Activated B cell treated with CpG ODN at 0.5 μM for 24 hours (primary cell): ENCODE measurements at regions not wholly inside any gene's neighbourhood (a gene's known extent, or its start where the extent isn't known, plus 50 kb on each side); places are given as distances from the start of the nearest gene placed in this dataset.

ENCODE experiments used
- ATAC-seq: fragments of 200-7000 bp; cut with Tn5 transposase; one replicate; pipeline ENCODE4 v1.10.0; 2021; ENCODE audit warnings: low read depth, mild to moderate bottlenecking, moderate library complexity
- CTCF ChIA-PET: fragments of 350-600 bp; sonication (Branson Sonifier 250); formaldehyde crosslinking; loops from one replicate; lab custom pipeline; 2021; ENCODE audit warnings: antibody characterized with exemption; lab: Charles Lee
- POLR2A ChIA-PET: fragments of 350-600 bp; sonication (Branson Sonifier 250); formaldehyde crosslinking; loops from one replicate; lab custom pipeline; 2021; ENCODE audit warnings: antibody characterized with exemption; lab: Charles Lee
- DNase-seq: peaks from one replicate; pipeline ENCODE4 v3.0.0; 2022
- H3K27ac Mint-ChIP-seq: one replicate; pipeline ENCODE4 v1.8.0; 2020; ENCODE audit warnings: mixed read lengths
- H3K27me3 Mint-ChIP-seq: one replicate; pipeline ENCODE4 v1.8.0; 2021; ENCODE audit warnings: mixed read lengths
- H3K36me3 Mint-ChIP-seq: one replicate; pipeline ENCODE4 v1.8.0; 2021; ENCODE audit warnings: low read depth, mixed read lengths
- H3K4me1 Mint-ChIP-seq: one replicate; pipeline ENCODE4 v1.8.0; 2021; ENCODE audit warnings: mixed read lengths
- H3K4me3 Mint-ChIP-seq: one replicate; pipeline ENCODE4 v1.8.0; 2020; ENCODE audit warnings: mild to moderate bottlenecking, mixed read lengths
- H3K9me3 Mint-ChIP-seq: one replicate; pipeline ENCODE4 v1.8.0; 2020; ENCODE audit warnings: mixed read lengths
- CTCF ChIP-seq: fragments of 200-600 bp; IDR thresholded peaks from one replicate; pipeline ENCODE4 v1.8.0; 2022; ENCODE audit warnings: antibody characterized with exemption, mild to moderate bottlenecking
- intact Hi-C: fragments of 100-400 bp; cut with micrococcal nuclease; formaldehyde crosslinking; loops from one replicate; pipeline ENCODE4 v1.15.1; 2024

- POLR2A ChIA-PET, result no interaction called here
Observed at GRCh38 chr3:77935418-77935817, 895.5 kb downstream of the ROBO2 start.

GRCh38 chr3:77939726-77940125, 899.8 kb downstream of the ROBO2 start:
- Mint-ChIP-seq H3K9me3 (peaks cover 8% of the 10 kb centered on the region), H3K36me3 (no peaks in the 10 kb centered on the region), H3K27me3 (no peaks in the 10 kb centered on the region), H3K4me1 (no peaks in the 10 kb centered on the region), H3K27ac (no peak overlapping the region), H3K4me3 (no peak overlapping the region)
- ATAC-seq (no peak), DNase-seq (no peak)
- TF ChIP-seq CTCF, result no peak
- ChIA-PET CTCF (no interaction called here), POLR2A (no interaction called here)
- intact Hi-C loops, result no loop called here

More at GRCh38 chr3:77935418-77935817, 895.5 kb downstream of the ROBO2 start:
- no peak for DNase-seq
- CTCF ChIA-PET, result no interaction called here
- Mint-ChIP-seq H3K4me3 (no peak overlapping the region), H3K27ac (no peak overlapping the region), H3K27me3 (no peaks in the 10 kb centered on the region), H3K9me3 (peaks cover 12% of the 10 kb centered on the region), H3K36me3 (no peaks in the 10 kb centered on the region), H3K4me1 (no peaks in the 10 kb centered on the region)
- intact Hi-C loops, result no loop called here
- no peak for TF ChIP-seq CTCF
- no peak for ATAC-seq

- ChIA-PET POLR2A (no interaction called here), CTCF (no interaction called here)
- no peaks in the 10 kb centered on the region for H3K36me3 Mint-ChIP-seq
- DNase-seq (no peak), ATAC-seq (no peak)
- no peaks in the 10 kb centered on the region for H3K27me3 Mint-ChIP-seq
- no peak overlapping the region for H3K27ac Mint-ChIP-seq
- peaks cover 2% of the 10 kb centered on the region for H3K9me3 Mint-ChIP-seq
- H3K4me1 Mint-ChIP-seq, result no peaks in the 10 kb centered on the region
- H3K4me3 Mint-ChIP-seq, result no peak overlapping the region
- no peak for TF ChIP-seq CTCF
- intact Hi-C loops, result no loop called here
Observed at GRCh38 chr3:77943598-77943997, 903.7 kb downstream of the ROBO2 start.

DNA sequence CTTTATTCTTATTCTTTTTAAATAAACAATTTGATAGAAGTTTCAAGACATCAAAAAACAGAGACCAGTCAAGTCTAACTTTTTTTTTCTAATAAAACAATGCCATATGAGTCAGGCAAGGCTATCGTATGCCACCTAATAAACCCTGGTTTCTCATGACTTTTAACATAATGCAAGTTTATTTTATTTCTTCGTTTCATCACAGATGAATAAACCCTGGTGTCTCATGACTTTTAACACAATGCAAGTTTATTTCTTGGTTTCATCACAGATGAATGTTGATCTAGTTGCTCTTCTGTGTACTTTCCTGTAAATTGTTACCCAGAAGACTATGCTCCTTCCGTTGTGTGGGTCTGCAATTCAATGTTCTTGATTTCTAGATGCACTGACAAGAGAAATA, 905.4 kb downstream of the ROBO2 start:
- ChIA-PET POLR2A (no interaction called here), CTCF (no interaction called here)
- Mint-ChIP-seq H3K27me3 (no peaks in the 10 kb centered on the region), H3K36me3 (no peaks in the 10 kb centered on the region), H3K9me3 (peaks cover 2% of the 10 kb centered on the region), H3K27ac (no peak overlapping the region), H3K4me3 (no peak overlapping the region), H3K4me1 (no peaks in the 10 kb centered on the region)
- DNase-seq (no peak), ATAC-seq (no peak)
- intact Hi-C loops, result no loop called here
- no peak for TF ChIP-seq CTCF

DNA sequence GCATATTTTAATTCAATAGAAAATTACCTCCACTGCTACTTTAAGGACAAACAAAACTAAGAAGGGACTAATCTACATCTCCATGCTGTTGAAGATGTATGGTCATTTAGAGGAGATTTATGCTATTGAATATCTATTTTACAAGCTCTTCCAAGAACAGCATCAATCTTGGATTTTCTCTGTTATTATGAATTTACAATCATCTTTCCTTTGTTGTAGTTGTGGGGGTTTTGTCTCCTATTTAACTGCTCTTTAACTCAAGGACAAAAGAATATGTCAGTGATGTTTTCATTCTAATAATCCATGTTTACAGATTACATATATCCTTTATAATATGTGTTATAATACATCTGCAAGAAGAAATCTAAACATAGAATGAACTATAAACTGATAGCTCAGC, 907.8 kb downstream of the ROBO2 start:
- no peak for TF ChIP-seq CTCF

More for the DNA sequence above, 907.8 kb downstream of the ROBO2 start:
- CTCF ChIA-PET, result no interaction called here
- no peaks in the 10 kb centered on the region for H3K27me3 Mint-ChIP-seq
- no peak for DNase-seq
- POLR2A ChIA-PET, result no interaction called here
- no peak overlapping the region for H3K4me3 Mint-ChIP-seq
- no peak overlapping the region for H3K27ac Mint-ChIP-seq
- no peak for ATAC-seq
- H3K36me3 Mint-ChIP-seq, result no peaks in the 10 kb centered on the region
- H3K9me3 Mint-ChIP-seq, result peaks cover 3% of the 10 kb centered on the region
- intact Hi-C loops, result no loop called here
- H3K4me1 Mint-ChIP-seq, result no peaks in the 10 kb centered on the region
